ENCODE measurements at regions not wholly inside any gene's neighbourhood (a gene's known extent, or its start where the extent isn't known, plus 50 kb on each side); places are given as distances from the start of the nearest gene placed in this dataset.

GRCh38 chr6:41454189-41454789 lies 91.9 kb upstream of the FOXP4 start:
- Histone ChIP-seq H3K27ac (ENCODE audit: insufficient read length, low read depth, low read length) (no peak overlapping the region), H3K56ac (ENCODE audit: insufficient read length, low read depth, low read length) (no peak overlapping the region), H3K23ac (ENCODE audit: insufficient read length, low read depth, low read length) (no peak overlapping the region), H2BK5ac (ENCODE audit: insufficient read length, low read length) (no peak overlapping the region), H3K79me1 (ENCODE audit: insufficient read depth, low read depth, low read length, poor library complexity, severe bottlenecking) (no peaks in the 10 kb centered on the region), H3K79me2 (ENCODE audit: insufficient read depth, low read length) (no peaks in the 10 kb centered on the region), H2BK120ac (ENCODE audit: low read depth, low read length, poor library complexity, severe bottlenecking) (no peak overlapping the region), H2AK5ac (ENCODE audit: insufficient read length, low read length) (no peak overlapping the region), H3K18ac (ENCODE audit: insufficient read length, low read depth, low read length) (no peak overlapping the region), H2BK20ac (ENCODE audit: low read depth, low read length, poor library complexity, severe bottlenecking) (no peak overlapping the region), H4K8ac (replicated peaks; ENCODE audit: insufficient read length, low read depth, low read length) (no peak overlapping the region), H3K4me1 (ENCODE audit: insufficient read depth, low read length) (no peaks in the 10 kb centered on the region), H2AFZ (ENCODE audit: low read length) (no peak overlapping the region), H3K27me3 (ENCODE audit: insufficient read depth, low read length) (peaks cover 2% of the 10 kb centered on the region; the same call in 1 of the 2 replicates), H4K5ac (ENCODE audit: insufficient read length, low read depth, low read length) (no peak overlapping the region), H3T11ph (ENCODE audit: low read length) (no peak overlapping the region), H3K14ac (ENCODE audit: insufficient read depth, low read length) (no peak overlapping the region), H3K9me3 (ENCODE audit: control insufficient read depth, low read depth, low read length) (no peaks in the 10 kb centered on the region), H4K20me1 (ENCODE audit: control insufficient read depth, insufficient read depth, insufficient read length) (no peaks in the 10 kb centered on the region), H4K91ac (ENCODE audit: insufficient read length, low read depth, low read length) (no peak overlapping the region), H3K9ac (ENCODE audit: extremely low read depth, insufficient read length, low read length) (no peak overlapping the region), H3K23me2 (ENCODE audit: insufficient read length, low read depth, low read length, poor library complexity, severe bottlenecking) (no peaks in the 10 kb centered on the region), H3K4me2 (ENCODE audit: insufficient read depth, insufficient read length, low read length) (no peak overlapping the region), H3K4ac (ENCODE audit: low read depth, low read length) (no peak overlapping the region), H2BK15ac (ENCODE audit: low read depth, low read length) (no peak overlapping the region), H2BK12ac (ENCODE audit: insufficient read length, low read depth, low read length) (no peak overlapping the region)
- H3K27ac Mint-ChIP-seq: no peak overlapping the region
- WGBS (ENCODE audit: extremely low coverage, insufficient read length, low lambda C conversion rate): no CpG with 5 or more reads among the region's 9 CpGs
- no peak for DNase-seq
- H3K4me1 Mint-ChIP-seq: peaks cover 37 to 42% of the 10 kb centered on the region in 2 experiments
- no peak overlapping the region for H3K4me3 Mint-ChIP-seq
- H3K9me3 Mint-ChIP-seq: no peaks in the 10 kb centered on the region
- H3K36me3 Mint-ChIP-seq (ENCODE audit: insufficient read depth in 1 of 3, low read depth in 3 of 3): no peaks in the 10 kb centered on the region
- H3K27me3 Mint-ChIP-seq (ENCODE audit: low read depth): peaks cover 53% of the 10 kb centered on the region
- TF ChIP-seq CTCF (conservative IDR thresholded peaks at IDR 0.05): no peak
